ENCODE measurements at regions not wholly inside any gene's neighbourhood (a gene's known extent, or its start where the extent isn't known, plus 50 kb on each side); places are given as distances from the start of the nearest gene placed in this dataset.

DNA sequence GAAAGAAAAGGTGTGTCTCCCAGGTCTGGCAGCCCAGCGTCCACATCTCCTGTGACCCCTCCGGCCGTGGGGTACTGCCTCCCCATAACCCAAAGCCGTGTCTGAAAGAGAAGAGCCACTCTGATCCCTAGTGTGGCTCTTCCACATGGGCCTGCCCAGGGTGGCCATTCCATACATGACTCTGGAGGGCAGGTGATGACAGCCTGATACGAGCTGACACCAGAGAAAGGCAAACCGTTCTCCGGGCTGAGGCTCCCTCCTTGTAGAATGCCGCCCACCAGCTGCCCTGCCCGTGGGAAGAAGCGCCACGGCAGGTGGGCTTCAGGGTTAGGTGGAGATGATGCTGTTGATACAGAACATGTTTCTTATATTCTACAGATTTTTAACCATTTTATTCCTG, 451.6 kb upstream of the SALL3 start:
- no peaks in the 10 kb centered on the region for H3K27me3 ChIP-seq
- intact Hi-C loops (cut with DNase I; ENCODE audit: low total_unique reads) (no loop called here), in situ Hi-C loops (cut with MboI; ENCODE audit: low pct_ligation_motif_present in 1 of 4, low pct_unique_long_range_greater_than_20kb in 1 of 4, low sequenced_read_pairs in 3 of 4) (no loop called here)
- no peaks in the 10 kb centered on the region for H3K9me3 ChIP-seq
- no peaks in the 10 kb centered on the region for H3K36me3 ChIP-seq
- H3K4me3 ChIP-seq, result no peak overlapping the region
- no peak overlapping the region for H3K27ac ChIP-seq
- 83 to 86% methylated on average over 1 to 11 of the region's 11 CpGs for WGBS, 2 donors (ENCODE audit: low coverage in 1 of 2)
- no peaks in the 10 kb centered on the region for H3K4me1 ChIP-seq
- TF ChIP-seq POLR2A (IDR thresholded peaks at IDR 0.05) (no peak), CTCF (IDR thresholded peaks at IDR 0.05) (no peak), EP300 (IDR thresholded peaks at IDR 0.05; ENCODE audit: low read depth) (no peak), POLR2AphosphoS5 (IDR thresholded peaks at IDR 0.05) (no peak)
- DNase-seq, result no peak

DNA sequence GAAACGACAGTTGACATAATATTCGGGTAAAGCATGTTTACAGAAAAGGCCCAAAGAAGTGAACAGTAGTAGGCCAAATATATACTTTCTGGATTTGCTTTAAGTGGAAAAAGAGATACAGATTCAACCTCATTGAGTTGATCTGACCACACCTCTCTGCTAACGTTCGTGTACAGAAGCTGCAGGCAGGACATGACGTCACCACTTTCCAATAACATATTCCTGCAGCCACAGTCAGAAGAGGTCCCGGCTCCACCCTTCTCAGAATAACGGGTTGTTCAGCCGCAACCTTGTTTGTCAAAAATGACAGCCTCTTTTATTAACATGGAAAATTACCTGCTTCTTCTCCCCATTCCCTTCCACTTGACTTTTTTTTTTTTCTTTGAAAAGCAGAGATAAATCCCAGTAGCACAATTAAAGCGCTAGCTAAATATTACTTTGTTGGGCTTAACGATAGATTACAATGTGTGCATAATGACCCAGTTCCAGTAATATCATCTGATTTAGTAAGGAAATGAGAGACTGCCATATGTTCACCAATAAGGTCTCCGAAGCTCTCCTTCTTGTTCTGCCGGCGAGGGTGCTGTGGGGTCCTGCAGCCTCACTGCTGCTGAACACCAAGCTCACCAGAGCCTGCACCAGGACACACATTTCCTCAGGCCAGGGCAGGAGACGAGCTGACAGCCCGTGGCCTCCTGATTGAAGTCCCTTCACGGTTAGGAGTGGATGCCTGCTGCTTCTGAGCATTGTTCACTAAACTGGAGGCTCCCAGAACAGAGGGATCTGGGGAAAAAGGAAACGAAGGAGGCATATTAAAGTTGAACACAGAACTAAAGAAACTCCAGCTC, 451.0 kb upstream of the SALL3 start:
- Histone ChIP-seq H3K36me3 (no peaks in the 10 kb centered on the region), H3K27me3 (no peaks in the 10 kb centered on the region), H3K9me3 (no peaks in the 10 kb centered on the region), H3K27ac (no peak overlapping the region), H3K4me1 (no peaks in the 10 kb centered on the region), H3K4me3 (no peak overlapping the region)
- no peak for DNase-seq
- TF ChIP-seq POLR2AphosphoS5 (IDR thresholded peaks at IDR 0.05) (no peak), CTCF (IDR thresholded peaks at IDR 0.05) (no peak), EP300 (IDR thresholded peaks at IDR 0.05; ENCODE audit: low read depth) (no peak), POLR2A (IDR thresholded peaks at IDR 0.05) (no peak)
- in situ Hi-C loops (cut with MboI; ENCODE audit: low pct_ligation_motif_present in 1 of 4, low pct_unique_long_range_greater_than_20kb in 1 of 4, low sequenced_read_pairs in 3 of 4), result no loop called here
- intact Hi-C loops (cut with DNase I; ENCODE audit: low total_unique reads), result no loop called here
- 45 to 62% methylated on average over 14 to 17 of the region's 17 CpGs for WGBS, 2 donors (ENCODE audit: low coverage in 1 of 2)

- Histone ChIP-seq H3K27ac (no peak overlapping the region), H3K9me3 (no peaks in the 10 kb centered on the region), H3K27me3 (no peaks in the 10 kb centered on the region), H3K4me1 (no peaks in the 10 kb centered on the region), H3K36me3 (no peaks in the 10 kb centered on the region), H3K4me3 (no peak overlapping the region)
- 88 to 92% methylated on average over 11 of the region's 11 CpGs for WGBS, 2 donors (ENCODE audit: low coverage in 1 of 2)
- TF ChIP-seq POLR2AphosphoS5 (IDR thresholded peaks at IDR 0.05) (no peak), POLR2A (IDR thresholded peaks at IDR 0.05) (no peak), CTCF (IDR thresholded peaks at IDR 0.05) (no peak), EP300 (IDR thresholded peaks at IDR 0.05; ENCODE audit: low read depth) (no peak)
- intact Hi-C loops (cut with DNase I; ENCODE audit: low total_unique reads), result no loop called here
- no peak for DNase-seq
- in situ Hi-C loops (cut with MboI; ENCODE audit: low pct_ligation_motif_present in 1 of 4, low pct_unique_long_range_greater_than_20kb in 1 of 4, low sequenced_read_pairs in 3 of 4), result no loop called here
Measured at GRCh38 chr18:78531637-78532036, 448.0 kb upstream of the SALL3 start.

DNA sequence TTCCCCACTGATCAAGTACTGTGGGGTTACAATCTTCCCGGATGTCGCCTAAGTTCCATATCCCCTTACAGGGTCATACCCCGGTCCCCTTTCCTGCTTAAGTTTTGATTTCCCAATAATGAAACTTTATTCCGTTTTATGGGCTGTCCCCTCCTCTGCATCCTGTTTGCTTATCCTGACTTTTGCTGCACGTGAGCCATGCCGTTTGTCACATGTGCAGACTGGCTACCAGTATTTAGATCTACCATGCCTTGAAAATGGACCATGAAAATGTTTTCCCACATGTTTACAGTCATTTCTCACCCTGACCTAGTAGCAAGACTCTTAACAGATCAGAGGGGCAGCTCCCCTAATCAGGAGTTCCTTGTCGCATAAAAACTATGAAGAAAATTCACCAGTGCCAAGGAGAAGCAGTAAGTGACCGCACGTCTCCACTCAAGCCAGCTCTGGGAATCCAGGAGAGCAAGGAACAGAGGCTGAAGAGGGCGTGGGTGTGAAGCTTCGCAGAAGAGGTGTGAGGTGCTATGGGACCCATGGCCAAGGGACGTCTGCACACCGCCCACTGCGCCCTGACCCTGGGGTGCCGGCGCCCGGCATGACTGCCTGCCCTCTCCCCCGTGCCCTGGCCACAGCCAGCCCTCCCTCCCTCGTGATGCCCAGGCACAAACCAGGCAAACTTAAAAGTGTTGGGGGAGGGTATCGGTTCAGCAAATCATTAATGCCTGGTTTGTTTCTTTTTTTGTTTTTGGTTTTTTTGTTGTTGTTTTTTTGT, 440.8 kb upstream of the SALL3 start:
- 81 to 88% methylated on average over 8 to 20 of the region's 20 CpGs for WGBS, 2 donors (ENCODE audit: low coverage in 1 of 2)
- Histone ChIP-seq H3K27ac (no peak overlapping the region), H3K4me1 (no peaks in the 10 kb centered on the region), H3K36me3 (no peaks in the 10 kb centered on the region), H3K9me3 (no peaks in the 10 kb centered on the region), H3K4me3 (no peak overlapping the region), H3K27me3 (no peaks in the 10 kb centered on the region)
- DNase-seq, result no peak
- TF ChIP-seq CTCF (IDR thresholded peaks at IDR 0.05) (no peak), POLR2AphosphoS5 (IDR thresholded peaks at IDR 0.05) (no peak), EP300 (IDR thresholded peaks at IDR 0.05; ENCODE audit: low read depth) (no peak), POLR2A (IDR thresholded peaks at IDR 0.05) (no peak)
- intact Hi-C loops (cut with DNase I; ENCODE audit: low total_unique reads) (no loop called here), in situ Hi-C loops (cut with MboI; ENCODE audit: low pct_ligation_motif_present in 1 of 4, low pct_unique_long_range_greater_than_20kb in 1 of 4, low sequenced_read_pairs in 3 of 4) (no loop called here)
